ENCODE measurements at regions not wholly inside any gene's neighbourhood (a gene's known extent, or its start where the extent isn't known, plus 50 kb on each side); places are given as distances from the start of the nearest gene placed in this dataset.

- no peak for TF ChIP-seq POLR2A (IDR thresholded peaks at IDR 0.05)
- no peak for TF ChIP-seq CTCF (IDR thresholded peaks at IDR 0.05)
These were observed 59.5 kb downstream of the ARHGEF18 start for GRCh38 chr19:7408251-7408650.

All from ovary (tissue), 3 donors.